NCI-H460 (cell line): ENCODE measurements at regions not wholly inside any gene's neighbourhood (a gene's known extent, or its start where the extent isn't known, plus 50 kb on each side); places are given as distances from the start of the nearest gene placed in this dataset.
A peak's percentile ranks its signal among the peaks of the same experiment; 100 is the strongest.
"Not testable (repeated sequence)": the region's sequence is repeated elsewhere in the genome, so short reads cannot be mapped to it uniquely, and the experiment has no call there.

Source experiments
- DNase-seq: peaks from one replicate; pipeline ENCODE4 v3.0.0-alpha.2; 2016; ENCODE audit warnings: low read depth; ENCODE audit errors: extremely low read depth

DNA sequence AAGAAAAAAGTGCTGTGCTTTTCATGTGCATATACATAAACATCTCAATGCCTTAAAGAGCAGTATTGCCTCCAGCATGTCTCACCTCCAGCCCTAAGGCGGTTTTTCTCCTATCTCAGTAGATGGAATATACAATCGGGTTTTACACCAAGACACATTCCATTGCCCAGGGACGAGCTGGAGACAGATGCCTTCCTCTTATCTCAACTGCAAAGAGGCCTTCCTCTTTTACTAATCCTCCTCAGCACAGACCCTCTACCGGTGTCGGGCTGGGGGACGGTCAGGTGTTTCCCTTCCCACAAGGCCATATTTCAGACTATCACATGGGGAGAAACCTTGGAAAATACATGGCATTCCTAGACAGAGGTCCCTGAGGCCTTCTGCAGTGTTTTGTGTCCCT is 385.3 kb downstream of the AMY1C start:
- DNase-seq: not testable (repeated sequence)

GRCh38 chr1:104136621-104137020 is 386.9 kb downstream of the AMY1C start:
- DNase-seq: no peak

DNA sequence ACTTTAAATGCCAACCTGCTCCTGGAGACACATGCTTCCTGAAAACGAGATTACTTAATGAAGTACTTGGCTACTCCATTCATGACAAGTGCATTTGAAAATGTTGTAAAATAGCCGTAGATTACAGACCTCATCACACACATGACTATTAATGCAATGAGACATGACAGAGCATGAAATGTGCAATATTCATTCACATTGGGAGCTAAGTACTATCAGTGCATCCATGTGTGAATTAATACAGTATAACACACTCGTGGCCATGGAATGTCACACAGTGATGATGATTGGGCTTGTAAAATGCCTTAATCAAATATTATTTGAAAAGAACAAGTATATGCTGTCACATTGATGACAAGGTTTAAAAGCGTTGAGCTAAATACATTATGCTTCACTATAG is 407.0 kb downstream of the AMY1C start:
- no peak for DNase-seq

DNA sequence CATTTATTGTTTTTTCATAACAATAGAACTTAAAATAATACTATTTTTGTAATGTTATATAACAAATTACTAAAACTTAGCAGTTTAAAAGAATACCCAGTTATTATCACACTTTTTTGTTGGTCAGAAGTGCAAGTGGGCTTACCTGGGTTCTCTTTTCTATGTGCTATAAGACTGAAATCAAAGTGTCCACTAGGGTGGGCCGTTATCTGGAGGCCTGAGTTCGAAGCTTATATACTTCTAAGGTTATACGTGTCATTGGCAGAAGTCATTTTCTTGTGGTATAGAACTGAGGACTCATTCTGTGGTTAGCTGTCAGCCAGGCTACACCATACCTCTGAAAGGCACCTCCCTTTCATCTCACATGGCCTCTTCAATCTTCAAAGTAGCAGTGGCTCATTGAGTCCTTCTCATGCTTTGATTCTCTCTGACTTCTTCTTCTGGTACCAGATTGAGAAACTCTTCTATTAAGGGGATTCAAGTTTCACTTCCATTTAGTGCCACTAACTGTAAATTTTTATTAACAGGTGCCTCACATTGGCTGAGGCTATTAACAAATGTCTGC is 414.3 kb downstream of the AMY1C start:
- DNase-seq: no peak

DNA sequence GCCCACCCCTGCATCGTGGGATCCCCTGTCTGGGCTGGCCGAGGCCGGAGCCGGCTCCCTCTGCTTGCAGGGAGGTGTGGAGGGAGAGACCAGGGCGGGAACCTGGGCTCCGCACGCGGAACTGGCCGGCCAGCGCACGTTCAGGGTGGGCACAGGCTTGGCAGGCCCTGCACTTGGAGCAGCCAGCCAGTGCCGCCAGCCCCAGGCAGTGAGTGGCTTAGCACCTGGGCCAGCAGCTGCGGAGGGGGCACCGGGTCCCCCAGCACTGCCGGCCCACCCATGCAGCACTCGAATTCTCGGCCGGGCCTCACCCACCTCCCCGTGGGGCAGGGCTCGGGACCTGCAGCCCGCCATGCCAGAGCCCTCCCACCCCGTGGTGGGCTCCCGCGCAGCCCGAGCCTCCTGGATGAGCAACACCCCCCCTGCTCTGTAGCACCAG is 422.6 kb downstream of the AMY1C start:
- DNase-seq: no peak

- no peak for DNase-seq
Measured at GRCh38 chr1:104182251-104182650, 432.6 kb downstream of the AMY1C start.

DNA sequence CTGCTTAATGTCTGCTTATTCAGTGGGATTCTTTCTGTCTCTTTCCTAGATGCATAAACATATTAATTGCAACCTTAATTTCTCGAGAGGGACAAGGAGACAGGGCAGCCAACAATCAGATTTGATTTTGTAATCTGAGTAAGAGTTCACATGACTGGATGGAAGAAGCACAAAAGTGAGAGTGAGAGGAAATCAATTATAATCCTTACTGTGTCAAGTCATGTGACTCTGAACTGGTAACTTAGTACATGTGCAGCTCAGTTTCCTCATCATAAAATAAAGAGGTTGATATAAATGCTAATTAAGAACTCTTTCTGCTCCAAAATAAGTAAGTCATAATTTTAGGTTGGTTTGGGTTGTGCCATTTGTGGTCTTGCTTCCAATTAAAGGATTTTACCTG is 439.5 kb downstream of the AMY1C start:
- no peak for DNase-seq

GRCh38 chr1:104190821-104191220 is 441.1 kb downstream of the AMY1C start:
- no peak for DNase-seq

- peak; percentile 36 for DNase-seq
Measured at GRCh38 chr1:104195395-104195794, 445.7 kb downstream of the AMY1C start.

- DNase-seq: no peak
Measured at GRCh38 chr1:104196136-104196535, 446.4 kb downstream of the AMY1C start.

DNA sequence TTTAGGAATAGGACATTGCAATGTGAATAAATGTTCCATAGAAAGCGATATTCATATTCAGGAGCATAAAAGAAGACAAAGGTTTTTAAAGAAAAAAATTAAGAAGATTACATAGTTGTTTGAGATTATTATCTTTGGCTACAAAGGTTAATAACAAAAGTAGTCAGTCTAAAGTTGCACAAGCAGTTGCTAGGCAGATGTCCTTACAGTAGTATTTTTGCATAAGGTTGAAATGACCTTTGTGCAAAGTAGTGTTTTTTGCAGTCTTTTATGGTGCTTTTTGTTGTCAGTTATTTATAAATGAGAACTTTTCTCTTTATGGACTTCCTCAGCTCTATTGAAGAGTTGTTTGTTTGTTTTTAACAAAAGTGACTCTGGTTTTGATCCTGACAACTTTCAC is 447.8 kb downstream of the AMY1C start:
- no peak for DNase-seq

- no peak for DNase-seq
Measured at GRCh38 chr1:104212239-104212638, 462.5 kb downstream of the AMY1C start.

DNA sequence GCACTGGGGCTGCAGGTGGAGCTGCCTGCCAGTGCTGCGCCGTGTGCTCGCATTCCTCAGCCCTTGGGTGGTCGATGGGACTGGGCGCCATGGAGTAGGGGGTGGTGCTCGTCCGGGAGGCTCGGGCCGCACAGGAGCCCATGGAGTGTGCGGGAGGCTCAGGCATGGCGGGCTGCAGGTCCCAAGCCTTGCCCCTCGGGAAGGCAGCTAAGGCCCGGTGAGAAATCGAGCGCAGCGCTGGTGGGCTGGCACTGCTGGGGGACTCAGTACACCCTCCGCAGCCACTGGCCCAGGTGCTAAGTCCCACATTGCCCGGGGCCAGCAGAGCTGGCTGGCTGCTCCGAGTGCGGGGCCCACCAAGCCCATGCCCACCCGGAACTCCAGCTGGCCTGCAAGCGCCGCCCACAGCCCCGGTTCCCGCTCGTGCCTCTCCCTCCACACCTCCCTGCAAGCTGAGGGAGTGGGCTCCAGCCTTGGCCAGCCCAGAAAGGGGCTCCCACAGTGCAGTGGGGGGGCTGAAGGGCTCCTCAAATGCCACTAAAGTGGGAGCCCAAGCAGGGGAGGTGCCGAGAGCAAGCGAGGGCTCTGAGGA is 467.8 kb downstream of the AMY1C start:
- DNase-seq: not testable (repeated sequence)

DNA sequence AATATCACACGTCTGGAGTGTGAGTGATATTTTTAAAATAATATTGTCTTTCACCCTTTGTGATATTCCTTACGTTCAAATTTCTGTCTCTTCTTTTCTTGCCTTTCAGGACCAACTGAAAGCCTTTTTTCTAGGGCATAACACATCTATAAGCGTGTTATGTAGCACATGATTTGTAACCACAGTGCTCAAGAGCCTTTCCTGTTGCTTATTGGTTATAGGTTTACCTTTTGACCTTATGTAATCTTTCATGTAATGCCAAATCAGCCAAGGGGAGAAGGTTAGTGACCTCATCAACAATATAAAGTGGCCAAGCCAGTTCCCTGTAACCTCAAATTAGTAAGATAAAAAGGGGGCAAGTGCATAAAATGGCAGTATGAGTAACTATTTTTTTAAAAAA is 480.2 kb downstream of the AMY1C start:
- no peak for DNase-seq

GRCh38 chr1:104231676-104232075 is 482.0 kb downstream of the AMY1C start:
- DNase-seq: no peak

DNA sequence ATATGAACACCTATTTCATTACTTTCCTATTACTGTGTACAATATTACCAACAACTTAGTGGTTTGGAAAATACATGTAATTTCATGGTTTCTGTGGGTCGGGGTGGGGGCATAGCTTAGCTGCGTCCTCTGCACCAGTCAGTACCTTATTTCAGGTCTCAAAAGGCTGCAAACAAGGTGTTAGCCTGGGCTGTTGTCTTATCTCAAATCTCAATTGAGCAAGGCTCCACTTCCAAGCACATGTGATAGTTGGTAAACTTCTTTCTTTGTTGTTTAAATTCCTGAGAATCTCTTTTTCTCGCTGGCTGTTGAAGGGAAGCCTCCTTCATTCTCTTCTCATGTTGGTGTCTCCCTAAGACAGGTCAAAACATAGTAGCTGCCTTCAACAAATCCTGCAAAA is 485.4 kb downstream of the AMY1C start:
- DNase-seq: no peak

DNA sequence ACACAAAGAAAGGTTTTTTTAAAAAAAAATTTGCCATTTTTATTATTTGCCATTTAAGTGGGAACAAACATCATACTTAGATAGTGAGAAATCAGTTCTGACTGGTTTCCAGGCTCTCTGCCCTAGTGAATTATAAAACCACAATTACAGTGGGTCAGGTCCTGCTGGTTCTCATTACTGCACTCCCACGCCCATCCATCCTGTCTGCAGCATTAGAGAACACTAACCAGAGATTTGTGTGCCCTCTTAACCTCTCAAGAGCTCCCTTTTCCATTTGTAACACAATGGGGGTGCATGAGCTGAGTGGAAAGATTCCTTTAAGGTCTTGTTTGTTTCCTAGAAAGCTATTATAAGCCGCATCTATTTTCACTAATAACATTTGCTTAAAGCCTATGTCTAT is 489.3 kb downstream of the AMY1C start:
- DNase-seq: no peak

DNA sequence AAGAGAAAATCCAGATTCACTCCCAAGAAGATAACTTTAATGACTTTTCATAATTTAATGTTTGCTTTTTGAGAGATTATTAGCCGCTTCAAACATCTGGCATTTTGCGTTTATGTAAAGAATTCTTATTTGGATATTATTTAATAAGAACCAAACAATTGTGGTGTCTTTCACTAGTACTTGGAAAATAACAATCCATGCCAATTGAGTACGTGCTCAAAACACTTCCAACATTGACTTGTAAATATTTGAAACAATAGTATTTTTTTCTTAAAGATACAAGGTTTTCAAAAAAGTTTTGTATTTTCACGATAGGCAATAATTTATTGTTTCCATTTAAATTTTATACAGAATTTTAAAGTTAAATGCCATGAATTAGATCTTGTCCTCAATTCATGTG is 498.7 kb downstream of the AMY1C start:
- no peak for DNase-seq

GRCh38 chr1:104259481-104259880 is 509.8 kb downstream of the AMY1C start:
- DNase-seq: no peak

- not testable (repeated sequence) for DNase-seq
Measured at GRCh38 chr1:104263110-104263509, 513.4 kb downstream of the AMY1C start.

DNA sequence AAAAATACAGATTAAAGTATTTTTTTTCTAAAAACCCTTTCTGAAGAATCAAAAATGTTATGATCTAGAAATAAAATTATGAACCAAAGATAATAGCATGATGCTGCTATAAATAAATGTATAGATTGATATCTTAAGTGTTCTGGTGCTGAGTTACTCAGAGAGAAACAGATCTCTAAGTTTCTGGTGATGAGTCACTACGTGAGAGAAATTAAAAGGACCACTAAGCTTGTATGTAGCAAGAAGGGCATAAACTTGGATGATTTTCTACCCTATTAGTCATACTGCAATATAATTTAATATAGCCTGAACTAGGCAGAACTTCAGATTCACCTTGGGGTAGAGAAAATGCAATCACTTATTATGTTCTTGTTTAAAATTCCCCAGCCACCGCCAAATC is 514.8 kb downstream of the AMY1C start:
- DNase-seq: no peak

- DNase-seq: no peak
Measured at GRCh38 chr1:104265163-104265562, 515.5 kb downstream of the AMY1C start.

DNA sequence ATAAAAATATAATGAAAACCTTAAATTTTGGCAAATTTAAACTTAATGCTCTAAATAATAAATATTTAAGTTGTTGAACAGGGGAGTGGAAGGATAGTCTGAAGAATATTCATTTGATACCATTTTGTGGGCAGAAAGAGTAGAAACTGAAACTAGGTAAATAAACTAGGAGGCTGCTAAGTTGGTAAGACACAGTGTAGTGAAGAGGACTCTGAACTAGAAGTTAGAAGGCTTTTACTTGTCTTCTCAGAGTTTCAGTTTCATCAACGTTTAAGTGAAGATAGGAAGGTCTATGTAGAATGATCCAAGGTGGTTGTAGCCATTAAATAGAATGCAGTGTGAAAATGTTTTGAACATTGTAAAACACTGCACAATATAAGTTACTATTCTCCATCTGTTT is 516.9 kb downstream of the AMY1C start:
- no peak for DNase-seq
